K562 (cell line): ENCODE measurements at regions not wholly inside any gene's neighbourhood (a gene's known extent, or its start where the extent isn't known, plus 50 kb on each side); places are given as distances from the start of the nearest gene placed in this dataset.
A peak's percentile ranks its signal among the peaks of the same experiment; 100 is the strongest.

Experiments
- ATAC-seq: fragments of 200-7000 bp; cut with Tn5 transposase; 3 replicates; pipeline ENCODE4 v1.9.1; 2020; ENCODE audit warnings: moderate library complexity
- BruUV-seq: library from RNA; stranded (reverse); fragments of 400-500 nt; replicated peaks from 2 replicates; lab custom pipeline; 2021; lab: Mats Ljungman, UMichigan
- CTCF ChIA-PET: fragments of 300-600 bp; formaldehyde crosslinking; extraction: SDS; loops from one replicate; lab custom pipeline; 2021; ENCODE audit warnings: low intra/inter-chr PET ratio; lab: Yijun Ruan, JAX
- POLR2A ChIA-PET: fragments of 300-600, 350-650 bp; sonication (Branson Sonifier 250); formaldehyde crosslinking; extraction: SDS; loops from one replicate; lab custom pipeline; 2021; ENCODE audit warnings: antibody characterized with exemption, inconsistent platforms; lab: Yijun Ruan, JAX
- DNase-seq, 4 experiments: peaks; one replicate each; pipeline versions ENCODE4 v3.0.0 to v3.0.0-alpha.2; 2011 to 2018; ENCODE audit warnings: low spot score in 3 of 4, mixed read lengths in 3 of 4; ENCODE audit errors: extremely low read depth in 1 of 4
- FAIRE-seq: peaks from 2 replicates; lab custom pipeline; 2011; peaks lifted over from hg19 to GRCh38; lab: Jason Lieb, UNC
- H2AFZ ChIP-seq: 2 replicates; pipeline ENCODE4 v1.6.0; 2011; ENCODE audit warnings: low read depth, low read length, control low read depth, inconsistent platforms
- H3K27ac ChIP-seq: fragments of 200-600 bp; 3 replicates; pipeline ENCODE4 v1.8.0; 2011; ENCODE audit warnings: low read depth, mild to moderate bottlenecking, control low read depth, inconsistent platforms, low read length, moderate library complexity, mixed read lengths; ENCODE audit errors: extremely low read depth
- H3K27me3 ChIP-seq, 2 experiments: fragments of 300-600 bp in 1 of 2; 2 replicates in 1 of 2; 3 replicates in 1 of 2; pipeline versions ENCODE4 v1.6.0 to v1.8.0; 2011; ENCODE audit warnings: inconsistent platforms in 2 of 2, low read length in 2 of 2, mild to moderate bottlenecking in 1 of 2, mixed read lengths in 1 of 2, moderate library complexity in 1 of 2; ENCODE audit not compliant: control insufficient read depth in 2 of 2, insufficient read depth in 2 of 2
- H3K36me3 ChIP-seq: fragments of 300-600 bp; 3 replicates; pipeline ENCODE4 v1.8.0; 2011; ENCODE audit warnings: mild to moderate bottlenecking, low read length, inconsistent platforms; ENCODE audit not compliant: control insufficient read depth, insufficient read depth
- H3K4me1 ChIP-seq, 2 experiments: fragments of 200-600 bp in 1 of 2; replicated peaks in 1 of 2; 2 replicates in 1 of 2; 3 replicates in 1 of 2; pipeline versions ENCODE4 v1.5.1 to v1.8.0; 2011; ENCODE audit warnings: inconsistent platforms in 2 of 2, low read length in 2 of 2, mild to moderate bottlenecking in 1 of 2, mixed read lengths in 1 of 2, moderate library complexity in 1 of 2; ENCODE audit not compliant: control insufficient read depth in 2 of 2, insufficient read depth in 2 of 2
- H3K4me2 ChIP-seq: 2 replicates; pipeline ENCODE4 v1.6.1; 2011; ENCODE audit warnings: low read length, control low read depth, inconsistent platforms, mixed read lengths; ENCODE audit not compliant: insufficient read depth
- H3K4me3 ChIP-seq: fragments of 200-600 bp; sonication (generic), shearing (Covaris generic); 2 replicates; pipeline ENCODE4 v1.5.1; 2016; ENCODE audit warnings: control low read depth, inconsistent platforms
- H3K79me2 ChIP-seq: fragments of 200-600 bp; 3 replicates; pipeline ENCODE4 v1.8.0; 2011; ENCODE audit warnings: low read length, inconsistent platforms; ENCODE audit not compliant: control insufficient read depth, insufficient read depth
- H3K9ac ChIP-seq, 2 experiments: 2 replicates each; pipeline versions ENCODE4 v1.6.0 to v1.6.1; 2011; ENCODE audit warnings: low read depth in 2 of 2, low read length in 2 of 2, control low read depth in 1 of 2, inconsistent platforms in 1 of 2, mild to moderate bottlenecking in 1 of 2, mixed read lengths in 1 of 2; ENCODE audit not compliant: insufficient read depth in 1 of 2
- H3K9me1 ChIP-seq: one replicate; pipeline ENCODE4 v1.6.0; 2011; ENCODE audit warnings: inconsistent platforms, mild to moderate bottlenecking, low read length, moderate library complexity; ENCODE audit not compliant: control insufficient read depth, insufficient read depth
- H3K9me3 ChIP-seq: replicated peaks from 2 replicates; pipeline ENCODE4 v1.5.1; 2011; ENCODE audit warnings: low read depth, low read length, inconsistent platforms; ENCODE audit not compliant: control insufficient read depth, insufficient read depth
- H4K20me1 ChIP-seq: replicated peaks from 2 replicates; pipeline ENCODE4 v1.6.1; 2011; ENCODE audit warnings: low read length, inconsistent platforms, mixed read lengths; ENCODE audit not compliant: control insufficient read depth, insufficient read depth
- ADNP ChIP-seq: fragments of 200-800 bp; sonication (Bioruptor generic); IDR thresholded peaks from 2 replicates; pipeline ENCODE4 v1.6.1; 2016; ENCODE audit warnings: missing genetic modification characterization, missing compliant biosample characterization
- ETV6 ChIP-seq, 3 experiments: fragments of 150-350 bp in 1 of 3; sonication (generic) in 1 of 3; formaldehyde crosslinking in 1 of 3; IDR thresholded peaks; 2 replicates each; pipeline versions ENCODE4 v1.6.1 to v1.8.0; 2014 to 2022; ENCODE audit warnings: borderline replicate concordance in 2 of 3, low read depth in 2 of 3, antibody characterized with exemption in 1 of 3, low read length in 1 of 3, mild to moderate bottlenecking in 1 of 3, missing genetic modification reagents in 1 of 3
- STAT6 ChIP-seq: sonication (generic); formaldehyde crosslinking; IDR thresholded peaks from 2 replicates; pipeline ENCODE4 v1.8.1; 2023; ENCODE audit warnings: mild to moderate bottlenecking, missing genetic modification reagents
- ZBTB40 ChIP-seq, 2 experiments: fragments of 450-650 bp in 1 of 2; sonication (generic) in 1 of 2; formaldehyde crosslinking in 1 of 2; IDR thresholded peaks; 2 replicates each; pipeline versions ENCODE4 v1.7.1 to v1.9.0; 2016 to 2022; ENCODE audit warnings: inconsistent platforms in 1 of 2, mild to moderate bottlenecking in 1 of 2, missing genetic modification reagents in 1 of 2
- ZNF24 ChIP-seq: fragments of 450-650 bp; IDR thresholded peaks from 2 replicates; pipeline ENCODE4 v1.6.1; 2016
- ZNF551 ChIP-seq: fragments of 250-450 bp; sonication (Bioruptor Pico); IDR thresholded peaks from 2 replicates; pipeline ENCODE4 v1.5.0; 2021; ENCODE audit warnings: mild to moderate bottlenecking, moderate library complexity
- WGBS: fragments of 100-300 bp; shearing (Covaris generic); methylation state at CpG from one replicate; pipeline ENCODE4 v1.1.6; 2016; ENCODE audit warnings: low coverage, mixed read lengths; ENCODE audit not compliant: insufficient coverage; ENCODE audit errors: missing lambda C conversion rate; 5-methylcytosine and 5-hydroxymethylcytosine counted together
- in situ Hi-C: fragments of 300-500 bp; cut with MboI; formaldehyde crosslinking; loops from 4 replicates; pipeline ENCODE4 v1.15.0; 2018; ENCODE audit warnings: inconsistent platforms, mixed read lengths
- intact Hi-C: fragments of 100-400 bp; cut with micrococcal nuclease; formaldehyde crosslinking; loops from 2 replicates; pipeline ENCODE4 v1.14.2; 2022

- CTCF ChIA-PET: no interaction called here
- TSS peak; percentile 73 for BruUV-seq
- WGBS: 2% methylated on average over 33 of the region's 59 CpGs
- TF ChIP-seq ADNP (no peak), ZNF551 (CRISPR knock-in tag) (no peak), ETV6 (IDR thresholded peaks at IDR 0.05; ENCODE audit: borderline replicate concordance in 1 of 2, low read depth in 2 of 2, low read length in 1 of 2) (no peak), ETV6 (CRISPR knock-in tag; IDR thresholded peaks at IDR 0.05; ENCODE audit: borderline replicate concordance) (no peak), ZBTB40 (IDR thresholded peaks at IDR 0.05) (peak; percentile 50), ZBTB40 (CRISPR knock-in tag; IDR thresholded peaks at IDR 0.05) (no peak), ZNF24 (no peak), STAT6 (CRISPR knock-in tag) (no peak)
Measured at GRCh38 chr2:64751286-64752260, 97.9 kb upstream of the SERTAD2 start.

More at GRCh38 chr2:64751286-64752260, 97.9 kb upstream of the SERTAD2 start:
- 0 out of 2 replicates have a peak, but pooled peaks cover 3% of the 10 kb centered on the region for H3K9me3 ChIP-seq
- POLR2A ChIA-PET: interaction anchor here (0.6 to 3.3 kb wide), 24 partner anchors 8 to 669 kb away, joined by 3 to 32 read pairs (median 4); partner anchors contain the start of gene SERTAD2
- DNase-seq (peak; percentile 43 to 98 (median 96)), ATAC-seq (peak; percentile 92), FAIRE-seq (peak; percentile 84)
- no peaks in the 10 kb centered on the region for H3K9me1 ChIP-seq
- H3K4me3 ChIP-seq: peak overlapping the region; percentile 79
- H3K27me3 ChIP-seq: no peaks in the 10 kb centered on the region
- H3K4me2 ChIP-seq: peak overlapping the region; percentile 97
- in situ Hi-C loops (no loop called here), intact Hi-C loops (loop anchor here (2.0 to 5.0 kb wide), 4 partner anchors 15 to 107 kb away; partner anchors contain the start of gene SERTAD2)
- peak overlapping the region; percentile 84 for H3K27ac ChIP-seq
- H3K4me1 ChIP-seq: peaks cover 11 to 18% of the 10 kb centered on the region in 2 experiments; a peak in 4 of 5 replicates
- no peaks in the 10 kb centered on the region; the same call in 2 of the 3 replicates for H3K36me3 ChIP-seq
- no peaks in the 10 kb centered on the region for H4K20me1 ChIP-seq
- peak overlapping the region; percentile 93 for H2AFZ ChIP-seq
- H3K9ac ChIP-seq: peak overlapping the region; percentile 77 to 97
- peaks cover 6% of the 10 kb centered on the region; the same call in 2 of the 3 replicates for H3K79me2 ChIP-seq
